GM19328 (cell line): ENCODE measurements at regions not wholly inside any gene's neighbourhood (a gene's known extent, or its start where the extent isn't known, plus 50 kb on each side); places are given as distances from the start of the nearest gene placed in this dataset.
"Not testable (repeated sequence)": the region's sequence is repeated elsewhere in the genome, so short reads cannot be mapped to it uniquely, and the experiment has no call there.

ENCODE experiments used
- ATAC-seq: cut with Tn5 transposase; IDR thresholded peaks from one replicate; pipeline ENCODE4 v1.9.1; 2021; ENCODE audit warnings: mild to moderate bottlenecking, moderate library complexity; ENCODE audit not compliant: unreplicated experiment

GRCh38 chr15:31647337-31647826 is 320.7 kb downstream of the KLF13 start:
- ATAC-seq: not testable (repeated sequence)

GRCh38 chr15:31649634-31650033 is 323.0 kb downstream of the KLF13 start:
- ATAC-seq: not testable (repeated sequence)

- not testable (repeated sequence) for ATAC-seq
Measured at GRCh38 chr15:31650055-31650701, 323.5 kb downstream of the KLF13 start.

- not testable (repeated sequence) for ATAC-seq
Measured at GRCh38 chr15:31656915-31657314, 330.3 kb downstream of the KLF13 start.

- ATAC-seq: no peak
Measured at GRCh38 chr15:31660816-31661215, 334.2 kb downstream of the KLF13 start.

- ATAC-seq: not testable (repeated sequence)
Measured at GRCh38 chr15:31665732-31666131, 339.1 kb downstream of the KLF13 start.

GRCh38 chr15:31669158-31669908 is 342.7 kb downstream of the KLF13 start:
- not testable (repeated sequence) for ATAC-seq

GRCh38 chr15:31673263-31673662 is 346.6 kb downstream of the KLF13 start:
- ATAC-seq: not testable (repeated sequence)

- not testable (repeated sequence) for ATAC-seq
Measured at GRCh38 chr15:31681529-31682259, 348.6 kb upstream of the CHRNA7 start.

- not testable (repeated sequence) for ATAC-seq
Measured at GRCh38 chr15:31687088-31687487, 343.2 kb upstream of the CHRNA7 start.

- not testable (repeated sequence) for ATAC-seq
Measured at GRCh38 chr15:31696509-31696908, 333.8 kb upstream of the CHRNA7 start.

GRCh38 chr15:31705076-31705678 is 325.1 kb upstream of the CHRNA7 start:
- not testable (repeated sequence) for ATAC-seq

- peak; percentile 22 for ATAC-seq
Measured at GRCh38 chr15:31707944-31708702, 322.2 kb upstream of the CHRNA7 start.

GRCh38 chr15:31708703-31709327 is 321.5 kb upstream of the CHRNA7 start:
- ATAC-seq: peak; percentile 62

- ATAC-seq: not testable (repeated sequence)
Measured at GRCh38 chr15:31709479-31709878, 320.8 kb upstream of the CHRNA7 start.

- not testable (repeated sequence) for ATAC-seq
Measured at GRCh38 chr15:31710806-31711205, 319.5 kb upstream of the CHRNA7 start.

- not testable (repeated sequence) for ATAC-seq
Measured at GRCh38 chr15:31715208-31715607, 315.1 kb upstream of the CHRNA7 start.

- ATAC-seq: not testable (repeated sequence)
Measured at GRCh38 chr15:31718625-31719024, 311.7 kb upstream of the CHRNA7 start.

GRCh38 chr15:31719396-31720022 is 310.8 kb upstream of the CHRNA7 start:
- not testable (repeated sequence) for ATAC-seq
